ENCODE measurements at regions not wholly inside any gene's neighbourhood (a gene's known extent, or its start where the extent isn't known, plus 50 kb on each side); places are given as distances from the start of the nearest gene placed in this dataset.

DNA sequence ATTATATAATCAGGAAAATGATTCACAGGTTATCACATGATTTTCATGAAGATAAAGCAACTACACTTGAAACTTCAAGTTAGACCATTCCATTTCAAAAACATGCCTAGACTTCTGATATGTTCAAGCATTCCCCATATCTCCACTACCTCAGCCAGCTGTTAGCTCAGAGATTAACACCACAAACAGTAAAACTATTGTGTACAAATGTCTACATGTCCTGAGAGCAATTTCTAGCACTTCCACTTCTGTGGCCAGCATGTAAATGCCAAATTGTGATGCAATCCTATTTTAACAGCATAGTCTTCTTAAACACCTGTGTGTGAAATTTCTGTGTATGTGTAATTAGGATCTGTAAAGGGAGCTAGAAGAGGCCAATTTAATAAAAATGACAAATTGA, 1271.3 kb downstream of the CDY2B start (continued):
- TF ChIP-seq, protein P1, sequence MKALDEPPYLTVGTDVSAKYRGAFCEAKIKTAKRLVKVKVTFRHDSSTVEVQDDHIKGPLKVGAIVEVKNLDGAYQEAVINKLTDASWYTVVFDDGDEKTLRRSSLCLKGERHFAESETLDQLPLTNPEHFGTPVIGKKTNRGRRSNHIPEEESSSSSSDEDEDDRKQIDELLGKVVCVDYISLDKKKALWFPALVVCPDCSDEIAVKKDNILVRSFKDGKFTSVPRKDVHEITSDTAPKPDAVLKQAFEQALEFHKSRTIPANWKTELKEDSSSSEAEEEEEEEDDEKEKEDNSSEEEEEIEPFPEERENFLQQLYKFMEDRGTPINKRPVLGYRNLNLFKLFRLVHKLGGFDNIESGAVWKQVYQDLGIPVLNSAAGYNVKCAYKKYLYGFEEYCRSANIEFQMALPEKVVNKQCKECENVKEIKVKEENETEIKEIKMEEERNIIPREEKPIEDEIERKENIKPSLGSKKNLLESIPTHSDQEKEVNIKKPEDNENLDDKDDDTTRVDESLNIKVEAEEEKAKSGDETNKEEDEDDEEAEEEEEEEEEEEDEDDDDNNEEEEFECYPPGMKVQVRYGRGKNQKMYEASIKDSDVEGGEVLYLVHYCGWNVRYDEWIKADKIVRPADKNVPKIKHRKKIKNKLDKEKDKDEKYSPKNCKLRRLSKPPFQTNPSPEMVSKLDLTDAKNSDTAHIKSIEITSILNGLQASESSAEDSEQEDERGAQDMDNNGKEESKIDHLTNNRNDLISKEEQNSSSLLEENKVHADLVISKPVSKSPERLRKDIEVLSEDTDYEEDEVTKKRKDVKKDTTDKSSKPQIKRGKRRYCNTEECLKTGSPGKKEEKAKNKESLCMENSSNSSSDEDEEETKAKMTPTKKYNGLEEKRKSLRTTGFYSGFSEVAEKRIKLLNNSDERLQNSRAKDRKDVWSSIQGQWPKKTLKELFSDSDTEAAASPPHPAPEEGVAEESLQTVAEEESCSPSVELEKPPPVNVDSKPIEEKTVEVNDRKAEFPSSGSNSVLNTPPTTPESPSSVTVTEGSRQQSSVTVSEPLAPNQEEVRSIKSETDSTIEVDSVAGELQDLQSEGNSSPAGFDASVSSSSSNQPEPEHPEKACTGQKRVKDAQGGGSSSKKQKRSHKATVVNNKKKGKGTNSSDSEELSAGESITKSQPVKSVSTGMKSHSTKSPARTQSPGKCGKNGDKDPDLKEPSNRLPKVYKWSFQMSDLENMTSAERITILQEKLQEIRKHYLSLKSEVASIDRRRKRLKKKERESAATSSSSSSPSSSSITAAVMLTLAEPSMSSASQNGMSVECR (CRISPR knock-in tag; IDR thresholded peaks at IDR 0.05; ENCODE audit: borderline replicate concordance), result no peak
- TF ChIP-seq ZNF671 (CRISPR knock-in tag; IDR thresholded peaks at IDR 0.05), result no peak
- TF ChIP-seq, protein P2, sequence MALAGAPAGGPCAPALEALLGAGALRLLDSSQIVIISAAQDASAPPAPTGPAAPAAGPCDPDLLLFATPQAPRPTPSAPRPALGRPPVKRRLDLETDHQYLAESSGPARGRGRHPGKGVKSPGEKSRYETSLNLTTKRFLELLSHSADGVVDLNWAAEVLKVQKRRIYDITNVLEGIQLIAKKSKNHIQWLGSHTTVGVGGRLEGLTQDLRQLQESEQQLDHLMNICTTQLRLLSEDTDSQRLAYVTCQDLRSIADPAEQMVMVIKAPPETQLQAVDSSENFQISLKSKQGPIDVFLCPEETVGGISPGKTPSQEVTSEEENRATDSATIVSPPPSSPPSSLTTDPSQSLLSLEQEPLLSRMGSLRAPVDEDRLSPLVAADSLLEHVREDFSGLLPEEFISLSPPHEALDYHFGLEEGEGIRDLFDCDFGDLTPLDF (CRISPR knock-in tag; IDR thresholded peaks at IDR 0.05), result no peak

DNA sequence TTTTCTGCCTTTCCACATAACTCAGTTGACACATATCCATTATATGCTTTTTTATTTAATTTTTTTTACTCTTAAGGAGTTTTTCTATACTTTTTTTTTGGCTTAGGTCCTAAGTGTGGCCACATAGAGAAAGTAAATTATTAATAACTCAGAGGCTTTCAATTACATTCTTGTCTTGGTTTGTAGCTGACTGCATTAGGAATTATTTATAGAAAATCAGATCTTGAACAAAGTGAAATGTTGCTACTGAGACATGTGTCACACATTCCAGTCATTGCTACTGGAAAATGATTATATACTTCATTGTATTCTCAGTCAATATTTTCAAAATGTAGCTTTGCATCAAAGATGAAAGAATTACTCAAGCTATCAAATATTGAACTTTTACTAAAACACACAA, 1277.9 kb downstream of the CDY2B start:
- peaks cover 4% of the 10 kb centered on the region; the same call in 1 of the 2 replicates for H3K36me3 Mint-ChIP-seq
- DNase-seq (ENCODE audit: low spot score), result no peak
- no peaks in the 10 kb centered on the region for H3K4me1 Mint-ChIP-seq
- ChIA-PET CTCF (no interaction called here), POLR2A (no interaction called here)
- no peak overlapping the region for H3K27ac Mint-ChIP-seq
- no peak for ATAC-seq
- TF ChIP-seq TCF7 (CRISPR knock-in tag; IDR thresholded peaks at IDR 0.05; ENCODE audit: low read depth), result no peak
- TF ChIP-seq, protein P3, sequence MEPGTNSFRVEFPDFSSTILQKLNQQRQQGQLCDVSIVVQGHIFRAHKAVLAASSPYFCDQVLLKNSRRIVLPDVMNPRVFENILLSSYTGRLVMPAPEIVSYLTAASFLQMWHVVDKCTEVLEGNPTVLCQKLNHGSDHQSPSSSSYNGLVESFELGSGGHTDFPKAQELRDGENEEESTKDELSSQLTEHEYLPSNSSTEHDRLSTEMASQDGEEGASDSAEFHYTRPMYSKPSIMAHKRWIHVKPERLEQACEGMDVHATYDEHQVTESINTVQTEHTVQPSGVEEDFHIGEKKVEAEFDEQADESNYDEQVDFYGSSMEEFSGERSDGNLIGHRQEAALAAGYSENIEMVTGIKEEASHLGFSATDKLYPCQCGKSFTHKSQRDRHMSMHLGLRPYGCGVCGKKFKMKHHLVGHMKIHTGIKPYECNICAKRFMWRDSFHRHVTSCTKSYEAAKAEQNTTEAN (CRISPR knock-in tag; IDR thresholded peaks at IDR 0.05), result no peak
- TF ChIP-seq JUN (CRISPR knock-in tag; IDR thresholded peaks at IDR 0.05), result no peak
- TF ChIP-seq, protein P4, sequence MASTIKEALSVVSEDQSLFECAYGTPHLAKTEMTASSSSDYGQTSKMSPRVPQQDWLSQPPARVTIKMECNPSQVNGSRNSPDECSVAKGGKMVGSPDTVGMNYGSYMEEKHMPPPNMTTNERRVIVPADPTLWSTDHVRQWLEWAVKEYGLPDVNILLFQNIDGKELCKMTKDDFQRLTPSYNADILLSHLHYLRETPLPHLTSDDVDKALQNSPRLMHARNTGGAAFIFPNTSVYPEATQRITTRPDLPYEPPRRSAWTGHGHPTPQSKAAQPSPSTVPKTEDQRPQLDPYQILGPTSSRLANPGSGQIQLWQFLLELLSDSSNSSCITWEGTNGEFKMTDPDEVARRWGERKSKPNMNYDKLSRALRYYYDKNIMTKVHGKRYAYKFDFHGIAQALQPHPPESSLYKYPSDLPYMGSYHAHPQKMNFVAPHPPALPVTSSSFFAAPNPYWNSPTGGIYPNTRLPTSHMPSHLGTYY (CRISPR knock-in tag; IDR thresholded peaks at IDR 0.05), result no peak
- no peak for TF ChIP-seq ZNF232 (CRISPR knock-in tag; IDR thresholded peaks at IDR 0.05)
- TF ChIP-seq, protein P5, sequence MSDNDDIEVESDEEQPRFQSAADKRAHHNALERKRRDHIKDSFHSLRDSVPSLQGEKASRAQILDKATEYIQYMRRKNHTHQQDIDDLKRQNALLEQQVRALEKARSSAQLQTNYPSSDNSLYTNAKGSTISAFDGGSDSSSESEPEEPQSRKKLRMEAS (CRISPR knock-in tag; IDR thresholded peaks at IDR 0.05), result no peak
- TF ChIP-seq NR3C1 (CRISPR knock-in tag; conservative IDR thresholded peaks at IDR 0.05; ENCODE audit: low read depth), result no peak
- no peak for TF ChIP-seq NFYB (CRISPR knock-in tag; conservative IDR thresholded peaks at IDR 0.05; ENCODE audit: low read depth)
- TF ChIP-seq, protein P6, sequence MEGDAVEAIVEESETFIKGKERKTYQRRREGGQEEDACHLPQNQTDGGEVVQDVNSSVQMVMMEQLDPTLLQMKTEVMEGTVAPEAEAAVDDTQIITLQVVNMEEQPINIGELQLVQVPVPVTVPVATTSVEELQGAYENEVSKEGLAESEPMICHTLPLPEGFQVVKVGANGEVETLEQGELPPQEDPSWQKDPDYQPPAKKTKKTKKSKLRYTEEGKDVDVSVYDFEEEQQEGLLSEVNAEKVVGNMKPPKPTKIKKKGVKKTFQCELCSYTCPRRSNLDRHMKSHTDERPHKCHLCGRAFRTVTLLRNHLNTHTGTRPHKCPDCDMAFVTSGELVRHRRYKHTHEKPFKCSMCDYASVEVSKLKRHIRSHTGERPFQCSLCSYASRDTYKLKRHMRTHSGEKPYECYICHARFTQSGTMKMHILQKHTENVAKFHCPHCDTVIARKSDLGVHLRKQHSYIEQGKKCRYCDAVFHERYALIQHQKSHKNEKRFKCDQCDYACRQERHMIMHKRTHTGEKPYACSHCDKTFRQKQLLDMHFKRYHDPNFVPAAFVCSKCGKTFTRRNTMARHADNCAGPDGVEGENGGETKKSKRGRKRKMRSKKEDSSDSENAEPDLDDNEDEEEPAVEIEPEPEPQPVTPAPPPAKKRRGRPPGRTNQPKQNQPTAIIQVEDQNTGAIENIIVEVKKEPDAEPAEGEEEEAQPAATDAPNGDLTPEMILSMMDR (IDR thresholded peaks at IDR 0.05), result no peak
- TF ChIP-seq, protein P7, sequence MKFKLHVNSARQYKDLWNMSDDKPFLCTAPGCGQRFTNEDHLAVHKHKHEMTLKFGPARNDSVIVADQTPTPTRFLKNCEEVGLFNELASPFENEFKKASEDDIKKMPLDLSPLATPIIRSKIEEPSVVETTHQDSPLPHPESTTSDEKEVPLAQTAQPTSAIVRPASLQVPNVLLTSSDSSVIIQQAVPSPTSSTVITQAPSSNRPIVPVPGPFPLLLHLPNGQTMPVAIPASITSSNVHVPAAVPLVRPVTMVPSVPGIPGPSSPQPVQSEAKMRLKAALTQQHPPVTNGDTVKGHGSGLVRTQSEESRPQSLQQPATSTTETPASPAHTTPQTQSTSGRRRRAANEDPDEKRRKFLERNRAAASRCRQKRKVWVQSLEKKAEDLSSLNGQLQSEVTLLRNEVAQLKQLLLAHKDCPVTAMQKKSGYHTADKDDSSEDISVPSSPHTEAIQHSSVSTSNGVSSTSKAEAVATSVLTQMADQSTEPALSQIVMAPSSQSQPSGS (CRISPR knock-in tag; IDR thresholded peaks at IDR 0.05; ENCODE audit: borderline replicate concordance, low read depth), result no peak
- no peak for TF ChIP-seq NFATC4 (CRISPR knock-in tag; IDR thresholded peaks at IDR 0.05)
- TF ChIP-seq CREM (CRISPR knock-in tag; IDR thresholded peaks at IDR 0.05), result no peak
- TF ChIP-seq, protein P8, sequence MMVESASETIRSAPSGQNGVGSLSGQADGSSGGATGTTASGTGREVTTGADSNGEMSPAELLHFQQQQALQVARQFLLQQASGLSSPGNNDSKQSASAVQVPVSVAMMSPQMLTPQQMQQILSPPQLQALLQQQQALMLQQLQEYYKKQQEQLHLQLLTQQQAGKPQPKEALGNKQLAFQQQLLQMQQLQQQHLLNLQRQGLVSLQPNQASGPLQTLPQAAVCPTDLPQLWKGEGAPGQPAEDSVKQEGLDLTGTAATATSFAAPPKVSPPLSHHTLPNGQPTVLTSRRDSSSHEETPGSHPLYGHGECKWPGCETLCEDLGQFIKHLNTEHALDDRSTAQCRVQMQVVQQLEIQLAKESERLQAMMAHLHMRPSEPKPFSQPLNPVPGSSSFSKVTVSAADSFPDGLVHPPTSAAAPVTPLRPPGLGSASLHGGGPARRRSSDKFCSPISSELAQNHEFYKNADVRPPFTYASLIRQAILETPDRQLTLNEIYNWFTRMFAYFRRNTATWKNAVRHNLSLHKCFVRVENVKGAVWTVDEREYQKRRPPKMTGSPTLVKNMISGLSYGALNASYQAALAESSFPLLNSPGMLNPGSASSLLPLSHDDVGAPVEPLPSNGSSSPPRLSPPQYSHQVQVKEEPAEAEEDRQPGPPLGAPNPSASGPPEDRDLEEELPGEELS (CRISPR knock-in tag; IDR thresholded peaks at IDR 0.05), result no peak
- no peaks in the 10 kb centered on the region for H3K27me3 Mint-ChIP-seq (ENCODE audit: low read depth)
- peaks cover 6% of the 10 kb centered on the region; the same call in 1 of the 2 replicates for H3K9me3 Mint-ChIP-seq
- no peak overlapping the region for H3K4me3 Mint-ChIP-seq
